CD14-positive monocyte (primary cell): ENCODE measurements at regions not wholly inside any gene's neighbourhood (a gene's known extent, or its start where the extent isn't known, plus 50 kb on each side); places are given as distances from the start of the nearest gene placed in this dataset.

Experiments used
- DNase-seq, 3 donors: peaks; one replicate each; pipeline ENCODE4 v3.0.0-alpha.2; 2011 to 2022
- H2AFZ ChIP-seq: 2 replicates; pipeline ENCODE4 v1.6.0; 2012; ENCODE audit warnings: mild to moderate bottlenecking, low read depth, low read length, inconsistent platforms; ENCODE audit not compliant: insufficient read depth, poor library complexity, severe bottlenecking
- H3K27ac ChIP-seq, 2 donors: 1 replicate in 1 of 2; 2 replicates in 1 of 2; pipeline ENCODE4 v1.5.1; 2012 to 2013; ENCODE audit warnings: low read length in 2 of 2, control low read depth in 1 of 2, inconsistent platforms in 1 of 2, low read depth in 1 of 2, mild to moderate bottlenecking in 1 of 2
- H3K27me3 ChIP-seq, 2 donors: one replicate each; pipeline versions ENCODE4 v1.6.0 to v1.6.1; 2011 to 2013; ENCODE audit warnings: low read length in 2 of 2; ENCODE audit not compliant: control insufficient read depth in 2 of 2, insufficient read depth in 2 of 2
- H3K36me3 ChIP-seq, 2 donors: replicated peaks in 1 of 2; 1 replicate in 1 of 2; 2 replicates in 1 of 2; pipeline versions ENCODE4 v1.5.1 to v1.6.1; 2012 to 2013; ENCODE audit warnings: low read length in 2 of 2, control low read depth in 1 of 2, inconsistent platforms in 1 of 2, mild to moderate bottlenecking in 1 of 2; ENCODE audit not compliant: insufficient read depth in 2 of 2, control insufficient read depth in 1 of 2
- H3K4me1 ChIP-seq, 2 donors: 1 replicate in 1 of 2; 2 replicates in 1 of 2; pipeline versions ENCODE4 v1.5.1 to v1.6.1; 2012 to 2013; ENCODE audit warnings: low read length in 2 of 2, control low read depth in 1 of 2, inconsistent platforms in 1 of 2, mild to moderate bottlenecking in 1 of 2, moderate library complexity in 1 of 2; ENCODE audit not compliant: insufficient read depth in 2 of 2, control insufficient read depth in 1 of 2
- H3K4me2 ChIP-seq: replicated peaks from 2 replicates; pipeline ENCODE3; 2012; ENCODE audit warnings: low read length, moderate library complexity, mild to moderate bottlenecking; ENCODE audit not compliant: poor library complexity, severe bottlenecking; ENCODE audit errors: extremely low read depth
- H3K4me3 ChIP-seq, 3 experiments: fragments of 200-600 bp in 1 of 3; sonication (generic) in 1 of 3; replicated peaks in 1 of 3; 1 replicate in 2 of 3; 2 replicates in 1 of 3; pipeline ENCODE4 v1.5.1; 2011 to 2013; ENCODE audit warnings: low read length in 3 of 3, mild to moderate bottlenecking in 3 of 3, control low read depth in 2 of 3, low read depth in 2 of 3, inconsistent platforms in 1 of 3, moderate library complexity in 1 of 3
- H3K79me2 ChIP-seq: 2 replicates; pipeline ENCODE4 v1.6.0; 2012; ENCODE audit warnings: mild to moderate bottlenecking, control low read depth, inconsistent platforms, low read length, moderate library complexity; ENCODE audit not compliant: insufficient read depth
- H3K9ac ChIP-seq: 2 replicates; pipeline ENCODE4 v1.6.0; 2017; ENCODE audit warnings: low read length, mild to moderate bottlenecking; ENCODE audit not compliant: insufficient read depth, poor library complexity, severe bottlenecking
- H3K9me3 ChIP-seq, 2 donors: replicated peaks in 1 of 2; 1 replicate in 1 of 2; 2 replicates in 1 of 2; pipeline versions ENCODE4 v1.5.1 to v1.6.1; 2012 to 2013; ENCODE audit warnings: low read length in 2 of 2, control low read depth in 1 of 2; ENCODE audit not compliant: control insufficient read depth in 1 of 2, insufficient read depth in 1 of 2
- H4K20me1 ChIP-seq: 2 replicates; pipeline ENCODE4 v1.6.0; 2012; ENCODE audit warnings: mild to moderate bottlenecking, low read length, control low read depth, moderate library complexity; ENCODE audit not compliant: insufficient read depth
- H3K27ac Mint-ChIP-seq, 7 donors: one replicate each; pipeline ENCODE4 v1.8.0; 2020; ENCODE audit warnings: mild to moderate bottlenecking in 7 of 7, mixed read lengths in 7 of 7, moderate library complexity in 6 of 7, inconsistent platforms in 2 of 7
- H3K27me3 Mint-ChIP-seq, 3 donors: one replicate each; pipeline ENCODE4 v1.8.0; 2021 to 2022; ENCODE audit warnings: low read depth in 3 of 3, mild to moderate bottlenecking in 3 of 3, mixed read lengths in 3 of 3, moderate library complexity in 3 of 3, inconsistent platforms in 1 of 3
- H3K36me3 Mint-ChIP-seq, 2 donors: one replicate each; pipeline ENCODE4 v1.8.0; 2020; ENCODE audit warnings: mixed read lengths in 2 of 2, inconsistent platforms in 1 of 2, mild to moderate bottlenecking in 1 of 2
- H3K4me1 Mint-ChIP-seq: one replicate; pipeline ENCODE4 v1.8.0; 2020; ENCODE audit warnings: mild to moderate bottlenecking, mixed read lengths
- H3K4me3 Mint-ChIP-seq, 2 donors: one replicate each; pipeline ENCODE4 v1.8.0; 2020; ENCODE audit warnings: mild to moderate bottlenecking in 2 of 2, mixed read lengths in 2 of 2, moderate library complexity in 1 of 2
- H3K9me3 Mint-ChIP-seq, 7 donors: one replicate each; pipeline ENCODE4 v1.8.0; 2020 to 2022; ENCODE audit warnings: mixed read lengths in 7 of 7, mild to moderate bottlenecking in 6 of 7, moderate library complexity in 6 of 7, inconsistent platforms in 2 of 7
- CTCF ChIP-seq: fragments of 200-600 bp; IDR thresholded peaks from one replicate; pipeline ENCODE4 v1.8.0; 2022; ENCODE audit warnings: antibody characterized with exemption, mild to moderate bottlenecking
- WGBS: methylation state at CpG from one replicate; pipeline ENCODE4 v1.1.5; 2013; ENCODE audit warnings: missing lambda C conversion rate; ENCODE audit not compliant: insufficient coverage; 5-methylcytosine and 5-hydroxymethylcytosine counted together
- intact Hi-C, 2 donors: fragments of 100-400 bp; cut with micrococcal nuclease; formaldehyde crosslinking; loops; one replicate each; pipeline versions ENCODE4 v1.15.0 to v1.15.1; 2023

DNA sequence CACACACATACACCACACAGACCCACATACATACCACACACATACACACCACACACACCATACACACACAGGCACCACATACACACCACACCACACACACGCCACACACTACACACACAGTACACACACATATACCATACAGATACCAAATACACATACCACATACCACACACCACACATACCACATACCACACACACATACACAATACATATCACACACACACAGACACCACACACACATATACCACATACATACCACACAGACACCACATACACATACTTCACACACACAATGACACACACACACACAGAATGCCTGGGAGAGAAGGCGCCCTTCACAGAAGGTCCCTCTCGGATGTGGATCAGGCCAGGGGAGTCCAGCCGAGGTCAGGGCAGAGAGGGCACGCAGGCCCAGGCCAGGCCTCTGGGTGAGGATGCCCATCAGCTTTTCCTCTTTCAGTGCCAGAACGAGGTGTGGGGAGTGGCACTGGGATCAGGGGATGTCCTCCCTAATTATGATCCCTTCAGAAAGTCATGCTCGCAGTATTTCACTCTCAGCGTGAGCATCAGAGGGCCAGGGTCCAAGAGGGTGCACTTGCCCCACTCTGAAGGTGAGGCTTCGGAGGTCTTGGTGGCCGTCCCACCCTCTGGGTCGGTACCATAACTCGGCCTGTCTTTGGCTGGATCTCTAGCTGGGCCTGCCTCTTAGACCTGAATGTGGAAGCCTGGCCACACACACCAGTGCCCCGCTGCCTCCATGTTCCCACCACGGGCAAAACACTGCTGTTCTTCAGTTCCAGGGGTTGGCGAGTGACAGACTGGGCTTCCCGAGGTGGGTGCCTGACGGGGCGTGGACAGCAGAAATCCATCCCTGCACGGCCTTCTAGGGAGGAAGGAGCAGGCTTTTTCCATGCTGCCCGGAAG is 70.6 kb upstream of the ODC1 start:
- Mint-ChIP-seq H3K27me3 (peaks cover 3 to 5% (median 4%) of the 10 kb centered on the region in 3 donors), H3K4me1 (no peaks in the 10 kb centered on the region), H3K27ac (no peak overlapping the region), H3K4me3 (no peak overlapping the region), H3K36me3 (peaks cover 0 to 5% of the 10 kb centered on the region in 2 donors), H3K9me3 (peaks cover 12 to 31% (median 24%) of the 10 kb centered on the region in 7 donors)
- no peaks in the 10 kb centered on the region for H3K27me3 ChIP-seq
- no peak overlapping the region for H3K4me2 ChIP-seq
- no peak for DNase-seq
- no peak for TF ChIP-seq CTCF
- intact Hi-C loops, result no loop called here
- H3K4me1 ChIP-seq, result no peaks in the 10 kb centered on the region
- H4K20me1 ChIP-seq, result no peaks in the 10 kb centered on the region
- H3K9ac ChIP-seq, result no peak overlapping the region
- H3K36me3 ChIP-seq, result no peaks in the 10 kb centered on the region
- no peak overlapping the region for H3K4me3 ChIP-seq
- H3K9me3 ChIP-seq, result peaks cover 22 to 30% of the 10 kb centered on the region in 2 donors
- 92% methylated on average over 15 of the region's 20 CpGs for WGBS
- no peaks in the 10 kb centered on the region for H3K79me2 ChIP-seq
- H2AFZ ChIP-seq, result no peak overlapping the region
- H3K27ac ChIP-seq, result no peak overlapping the region

GRCh38 chr2:10517351-10518043 is 69.4 kb upstream of the ODC1 start:
- Histone ChIP-seq H3K27me3 (no peaks in the 10 kb centered on the region), H3K4me3 (no peak overlapping the region), H2AFZ (no peak overlapping the region), H3K4me2 (no peak overlapping the region), H3K9ac (no peak overlapping the region), H3K36me3 (no peaks in the 10 kb centered on the region), H4K20me1 (no peaks in the 10 kb centered on the region), H3K79me2 (no peaks in the 10 kb centered on the region), H3K4me1 (no peaks in the 10 kb centered on the region), H3K27ac (no peak overlapping the region), H3K9me3 (peaks cover 22 to 30% of the 10 kb centered on the region in 2 donors)
- no peak for DNase-seq
- no peak overlapping the region for H3K27ac Mint-ChIP-seq
- H3K36me3 Mint-ChIP-seq, result peaks cover 0 to 5% of the 10 kb centered on the region in 2 donors
- H3K4me1 Mint-ChIP-seq, result no peaks in the 10 kb centered on the region
- WGBS, result 95% methylated on average over 6 of the region's 9 CpGs
- no peak overlapping the region for H3K4me3 Mint-ChIP-seq
- intact Hi-C loops, result no loop called here
- peaks cover 1 to 5% (median 2%) of the 10 kb centered on the region in 3 donors for H3K27me3 Mint-ChIP-seq
- TF ChIP-seq CTCF, result no peak
- H3K9me3 Mint-ChIP-seq, result peaks cover 12 to 31% (median 24%) of the 10 kb centered on the region in 7 donors
